Endothelial cell of umbilical vein (primary cell): ENCODE measurements at regions not wholly inside any gene's neighbourhood (a gene's known extent, or its start where the extent isn't known, plus 50 kb on each side); places are given as distances from the start of the nearest gene placed in this dataset.

ENCODE experiments used
- BruUV-seq: library from RNA; stranded (reverse); fragments of 400-500 nt; replicated peaks from 2 replicates; lab custom pipeline; 2021; lab: Mats Ljungman, UMichigan
- CTCF ChIA-PET: fragments of 300-600, 350-600 bp; sonication (Branson Sonifier 250); formaldehyde crosslinking; loops from one replicate; lab custom pipeline; 2021; ENCODE audit warnings: antibody characterized with exemption, inconsistent platforms; lab: Charles Lee
- POLR2A ChIA-PET: fragments of 300-600, 350-600 bp; sonication (Branson Sonifier 250); formaldehyde crosslinking; loops from one replicate; lab custom pipeline; 2021; ENCODE audit warnings: antibody characterized with exemption, inconsistent platforms; lab: Charles Lee
- DNase-seq: peaks from one replicate; pipeline ENCODE4 v3.0.0-alpha.2; 2011; ENCODE audit warnings: low read depth, low spot score
- FAIRE-seq: peaks from 2 replicates; lab custom pipeline; 2011; peaks lifted over from hg19 to GRCh38; lab: Jason Lieb, UNC
- H2AFZ ChIP-seq: 2 replicates; pipeline ENCODE4 v1.6.0; 2012; ENCODE audit warnings: low read depth, low read length, control low read depth, inconsistent platforms
- H3K27ac ChIP-seq: 2 replicates; pipeline ENCODE4 v1.5.1; 2011; ENCODE audit warnings: low read depth, mild to moderate bottlenecking, control low read depth, low read length, moderate library complexity; ENCODE audit not compliant: insufficient read depth
- H3K27me3 ChIP-seq, 2 experiments: 2 replicates each; pipeline versions ENCODE4 v1.6.0 to v1.6.1; 2011; ENCODE audit warnings: low read length in 2 of 2, mixed read lengths in 1 of 2; ENCODE audit not compliant: control insufficient read depth in 2 of 2, insufficient read depth in 2 of 2
- H3K36me3 ChIP-seq, 2 experiments: 2 replicates in 1 of 2; 3 replicates in 1 of 2; pipeline ENCODE4 v1.5.1; 2011; ENCODE audit warnings: low read length in 2 of 2, mild to moderate bottlenecking in 1 of 2, moderate library complexity in 1 of 2; ENCODE audit not compliant: control insufficient read depth in 2 of 2, insufficient read depth in 2 of 2; ENCODE audit errors: extremely low read depth in 1 of 2
- H3K4me1 ChIP-seq: 3 replicates; pipeline ENCODE4 v1.5.1; 2011; ENCODE audit warnings: mild to moderate bottlenecking, low read length; ENCODE audit not compliant: control insufficient read depth, insufficient read depth; ENCODE audit errors: extremely low read depth
- H3K4me2 ChIP-seq: 2 replicates; pipeline ENCODE4 v1.6.1; 2011; ENCODE audit warnings: low read length, control low read depth, mixed read lengths; ENCODE audit not compliant: insufficient read depth
- H3K4me3 ChIP-seq, 3 experiments: fragments of 200-600 bp in 1 of 3; sonication (generic), shearing (Covaris generic) in 1 of 3; replicated peaks in 1 of 3; 2 replicates each; pipeline ENCODE4 v1.5.1; 2011 to 2016; ENCODE audit warnings: control low read depth in 3 of 3, low read length in 3 of 3, mild to moderate bottlenecking in 2 of 3, inconsistent platforms in 1 of 3, low read depth in 1 of 3, moderate library complexity in 1 of 3; ENCODE audit not compliant: insufficient read depth in 1 of 3
- H3K79me2 ChIP-seq: 2 replicates; pipeline ENCODE4 v1.6.0; 2012; ENCODE audit warnings: low read length, inconsistent platforms; ENCODE audit not compliant: control insufficient read depth, insufficient read depth
- H3K9ac ChIP-seq: replicated peaks from 2 replicates; pipeline ENCODE3; 2011; ENCODE audit warnings: low read length, control low read depth; ENCODE audit not compliant: insufficient read depth; ENCODE audit errors: extremely low read depth
- H3K9me1 ChIP-seq: replicated peaks from 3 replicates; pipeline ENCODE4 v1.6.0; 2011; ENCODE audit warnings: mild to moderate bottlenecking, low read length; ENCODE audit not compliant: control insufficient read depth, insufficient read depth; ENCODE audit errors: extremely low read depth
- H3K9me3 ChIP-seq: replicated peaks from 2 replicates; pipeline ENCODE4 v1.5.1; 2012; ENCODE audit warnings: low read length, inconsistent platforms; ENCODE audit not compliant: control insufficient read depth, insufficient read depth
- H4K20me1 ChIP-seq: replicated peaks from 2 replicates; pipeline ENCODE3; 2011; ENCODE audit warnings: mild to moderate bottlenecking, low read length; ENCODE audit not compliant: control insufficient read depth, insufficient read depth; ENCODE audit errors: extremely low read depth
- CTCF ChIP-seq, 2 donors: IDR thresholded peaks; 1 replicate in 1 of 2; 2 replicates in 1 of 2; pipeline ENCODE4 v1.5.1; 2011; ENCODE audit warnings: low read length in 2 of 2, mild to moderate bottlenecking in 2 of 2, moderate library complexity in 2 of 2, control low read depth in 1 of 2, inconsistent platforms in 1 of 2, low read depth in 1 of 2; ENCODE audit not compliant: insufficient read depth in 1 of 2; ENCODE audit errors: extremely low read depth in 1 of 2
- EZH2 ChIP-seq: IDR thresholded peaks from 2 replicates; pipeline ENCODE4 v1.6.1; 2012; ENCODE audit warnings: borderline replicate concordance, low read depth, mild to moderate bottlenecking, moderate library complexity, low read length, inconsistent platforms; ENCODE audit not compliant: severe bottlenecking
- FOS ChIP-seq: IDR thresholded peaks from 2 replicates; pipeline ENCODE4 v1.6.1; 2011; ENCODE audit warnings: mild to moderate bottlenecking, low read length, moderate library complexity, borderline replicate concordance; ENCODE audit not compliant: insufficient read depth
- GATA2 ChIP-seq: IDR thresholded peaks from 2 replicates; pipeline ENCODE4 v1.7.0; 2011; ENCODE audit warnings: low read depth, mild to moderate bottlenecking, moderate library complexity, mixed read lengths, low read length; ENCODE audit not compliant: insufficient read length, insufficient read depth
- JUN ChIP-seq: IDR thresholded peaks from 2 replicates; pipeline ENCODE4 v1.6.1; 2011; ENCODE audit warnings: borderline replicate concordance, low read depth; ENCODE audit not compliant: insufficient read length, insufficient read depth
- MAX ChIP-seq: IDR thresholded peaks from 2 replicates; pipeline ENCODE4 v1.6.1; 2011; ENCODE audit not compliant: insufficient read depth, insufficient read length
- MYC ChIP-seq: IDR thresholded peaks from one replicate; pipeline ENCODE4 v1.6.1; 2011; ENCODE audit warnings: mild to moderate bottlenecking, low read depth, low read length
- POLR2A ChIP-seq: IDR thresholded peaks from 2 replicates; pipeline ENCODE4 v1.6.1; 2012; ENCODE audit warnings: low read depth, mild to moderate bottlenecking, control low read depth, low read length
- POLR2AphosphoS5 ChIP-seq: IDR thresholded peaks from 2 replicates; pipeline ENCODE4 v1.6.1; 2012; ENCODE audit warnings: low read depth, mild to moderate bottlenecking, control low read depth, low read length, moderate library complexity; ENCODE audit not compliant: insufficient read depth
- dilution Hi-C: fragments of 300-500 bp; cut with MboI; formaldehyde crosslinking; loops from one replicate; pipeline ENCODE4 v1.15.0; 2019; ENCODE audit warnings: low sequenced_read_pairs; ENCODE audit not compliant: extremely low pct_ligation_motif_present
- intact Hi-C: fragments of 100-400 bp; cut with micrococcal nuclease; formaldehyde crosslinking; loops from one replicate; pipeline ENCODE4 v1.10.0; 2022

- Histone ChIP-seq H3K36me3 (no peaks in the 10 kb centered on the region), H3K79me2 (no peaks in the 10 kb centered on the region), H3K9me1 (no peaks in the 10 kb centered on the region), H3K4me2 (no peak overlapping the region), H3K4me3 (no peak overlapping the region), H3K27ac (no peak overlapping the region), H3K4me1 (no peaks in the 10 kb centered on the region), H3K9ac (no peak overlapping the region), H2AFZ (no peak overlapping the region), H4K20me1 (no peaks in the 10 kb centered on the region), H3K9me3 (no peaks in the 10 kb centered on the region), H3K27me3 (no peaks in the 10 kb centered on the region)
- DNase-seq (no peak), FAIRE-seq (no peak)
- TF ChIP-seq FOS (no peak), MYC (no peak), GATA2 (no peak), POLR2AphosphoS5 (no peak), JUN (no peak), POLR2A (no peak), CTCF (IDR thresholded peaks at IDR 0.05; ENCODE audit: extremely low read depth in 1 of 2, insufficient read depth in 1 of 2, low read depth in 1 of 2, low read length in 2 of 2) (no peak), EZH2 (no peak), MAX (no peak)
- POLR2A ChIA-PET = no interaction called here
- intact Hi-C loops = no loop called here
- CTCF ChIA-PET = interaction anchor here (1.0 kb wide), 1 partner anchor 14 kb away, joined by 3 read pairs; no protein-coding TSS in a partner anchor
- dilution Hi-C loops = no loop called here
- no TSS peak for BruUV-seq
Observed at GRCh38 chr18:1246827-1247226, 342.2 kb downstream of the ADCYAP1 start.
